ENCODE measurements at regions not wholly inside any gene's neighbourhood (a gene's known extent, or its start where the extent isn't known, plus 50 kb on each side); places are given as distances from the start of the nearest gene placed in this dataset.

DNA sequence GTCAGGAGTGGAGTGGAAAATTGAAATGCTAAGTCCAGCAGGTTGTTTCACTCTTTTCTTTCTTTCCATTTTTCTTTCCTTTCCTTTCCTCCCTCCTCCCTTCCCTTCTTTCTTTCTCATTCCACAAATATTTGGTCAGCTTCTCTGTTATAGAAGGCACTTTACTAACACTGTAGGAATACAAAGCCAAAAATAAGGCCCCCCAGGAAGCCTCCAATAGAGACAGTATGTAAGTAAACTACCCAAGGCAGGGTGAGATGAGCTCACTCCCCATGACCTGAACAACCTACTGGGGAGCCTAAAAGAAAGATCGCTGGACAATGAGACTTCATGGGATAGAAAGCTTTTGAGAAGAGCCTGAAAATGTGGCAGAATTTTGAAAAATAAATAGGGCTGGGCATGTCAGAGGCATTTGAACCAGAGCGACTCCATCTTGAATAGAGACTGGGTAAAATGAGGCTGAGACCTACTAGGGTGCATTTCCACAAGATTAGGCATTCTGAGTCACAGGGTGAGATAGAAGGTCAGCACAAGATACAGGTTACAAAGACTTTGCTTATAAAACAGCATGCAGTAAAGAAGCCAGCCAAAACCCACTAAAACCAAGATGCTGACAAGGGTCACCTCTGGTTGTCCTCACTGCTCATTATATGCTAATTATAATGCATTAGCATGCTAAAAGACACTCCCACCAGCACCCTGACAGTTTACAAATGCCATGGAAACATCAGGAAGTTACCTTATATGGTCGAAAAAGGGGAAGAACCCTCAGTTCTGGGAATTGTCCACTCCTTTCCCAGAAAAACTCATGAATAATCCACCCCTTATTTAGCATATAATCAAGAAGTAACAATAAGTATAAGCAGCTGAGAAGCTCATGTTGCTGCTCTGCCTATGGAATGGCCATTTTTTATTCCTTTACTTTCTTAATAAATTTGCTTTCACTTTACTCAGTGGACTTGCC lies 158.9 kb upstream of the EGFLAM start:
- Histone ChIP-seq H2BK15ac (ENCODE audit: low read depth, low read length) (no peak overlapping the region), H3K18ac (ENCODE audit: low read depth, low read length) (no peak overlapping the region), H3K27me3 (ENCODE audit: control insufficient read depth, insufficient read depth, low read length) (peaks cover 6% of the 10 kb centered on the region), H3K36me3 (ENCODE audit: control insufficient read depth, insufficient read depth, low read length) (no peaks in the 10 kb centered on the region), H2BK120ac (ENCODE audit: low read depth, low read length) (no peak overlapping the region), H3K4me3 (ENCODE audit: insufficient read depth, low read depth, low read length) (no peak overlapping the region), H4K5ac (ENCODE audit: low read depth, low read length) (no peak overlapping the region), H3K9me3 (ENCODE audit: control insufficient read depth, insufficient read depth, low read length) (no peaks in the 10 kb centered on the region), H3K27ac (ENCODE audit: insufficient read depth, low read length) (no peak overlapping the region), H3K4ac (ENCODE audit: low read depth, low read length) (no peak overlapping the region), H4K20me1 (ENCODE audit: insufficient read depth, low read length) (no peaks in the 10 kb centered on the region), H3K4me1 (ENCODE audit: control insufficient read depth, insufficient read depth, low read length) (no peaks in the 10 kb centered on the region), H3K56ac (ENCODE audit: extremely low read depth, insufficient read depth, low read length) (no peak overlapping the region), H3K9ac (ENCODE audit: low read depth, low read length) (no peak overlapping the region), H2BK5ac (ENCODE audit: low read depth, low read length, poor library complexity, severe bottlenecking) (no peak overlapping the region), H3K4me2 (ENCODE audit: low read depth, low read length) (no peak overlapping the region), H3K23ac (ENCODE audit: low read depth, low read length) (no peak overlapping the region), H2AK5ac (ENCODE audit: low read depth, low read length) (no peak overlapping the region), H3K9me1 (ENCODE audit: insufficient read depth, low read length) (no peaks in the 10 kb centered on the region), H2AFZ (replicated peaks; ENCODE audit: low read length, poor library complexity) (no peak overlapping the region), H4K8ac (ENCODE audit: low read depth in 2 of 2, low read length in 2 of 2) (no peak overlapping the region), H2AK9ac (replicated peaks; ENCODE audit: low read depth, low read length, poor library complexity) (no peak overlapping the region), H4K91ac (ENCODE audit: insufficient read depth, low read depth, low read length) (no peak overlapping the region), H3K79me1 (ENCODE audit: low read depth in 1 of 2, low read length in 2 of 2) (no peaks in the 10 kb centered on the region), H2BK20ac (ENCODE audit: low read depth, low read length) (no peak overlapping the region), H3K14ac (replicated peaks; ENCODE audit: low read depth, low read length) (no peak overlapping the region)
- POLR2A ChIA-PET (ENCODE audit: unreplicated experiment): no interaction called here
- BruUV-seq (replicated peaks): no TSS peak
- DNase-seq: no peak
- in situ Hi-C loops (cut with MboI; ENCODE audit: low sequenced_read_pairs): no loop called here
- CTCF ChIA-PET: interaction anchor here (0.7 kb wide), 1 partner anchor 35 kb away, joined by 4 read pairs; no protein-coding TSS in a partner anchor
- no peak for ATAC-seq (ENCODE audit: low read depth)
- intact Hi-C loops (cut with micrococcal nuclease): no loop called here
- TF ChIP-seq RCOR1 (IDR thresholded peaks at IDR 0.05; ENCODE audit: insufficient replicate concordance, low read length) (no peak), RFX5 (IDR thresholded peaks at IDR 0.05; ENCODE audit: low read depth, low read length) (no peak), NFE2L2 (IDR thresholded peaks at IDR 0.05; ENCODE audit: low read depth, low read length) (no peak), MXI1 (IDR thresholded peaks at IDR 0.05; ENCODE audit: borderline replicate concordance, low read depth, low read length) (no peak), SMC3 (IDR thresholded peaks at IDR 0.05; ENCODE audit: low read depth, low read length) (no peak)
- TF ChIP-seq, protein P1, sequence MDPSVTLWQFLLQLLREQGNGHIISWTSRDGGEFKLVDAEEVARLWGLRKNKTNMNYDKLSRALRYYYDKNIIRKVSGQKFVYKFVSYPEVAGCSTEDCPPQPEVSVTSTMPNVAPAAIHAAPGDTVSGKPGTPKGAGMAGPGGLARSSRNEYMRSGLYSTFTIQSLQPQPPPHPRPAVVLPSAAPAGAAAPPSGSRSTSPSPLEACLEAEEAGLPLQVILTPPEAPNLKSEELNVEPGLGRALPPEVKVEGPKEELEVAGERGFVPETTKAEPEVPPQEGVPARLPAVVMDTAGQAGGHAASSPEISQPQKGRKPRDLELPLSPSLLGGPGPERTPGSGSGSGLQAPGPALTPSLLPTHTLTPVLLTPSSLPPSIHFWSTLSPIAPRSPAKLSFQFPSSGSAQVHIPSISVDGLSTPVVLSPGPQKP (IDR thresholded peaks at IDR 0.05; ENCODE audit: borderline replicate concordance, low read depth, low read length): no peak
- TF ChIP-seq, protein P2, sequence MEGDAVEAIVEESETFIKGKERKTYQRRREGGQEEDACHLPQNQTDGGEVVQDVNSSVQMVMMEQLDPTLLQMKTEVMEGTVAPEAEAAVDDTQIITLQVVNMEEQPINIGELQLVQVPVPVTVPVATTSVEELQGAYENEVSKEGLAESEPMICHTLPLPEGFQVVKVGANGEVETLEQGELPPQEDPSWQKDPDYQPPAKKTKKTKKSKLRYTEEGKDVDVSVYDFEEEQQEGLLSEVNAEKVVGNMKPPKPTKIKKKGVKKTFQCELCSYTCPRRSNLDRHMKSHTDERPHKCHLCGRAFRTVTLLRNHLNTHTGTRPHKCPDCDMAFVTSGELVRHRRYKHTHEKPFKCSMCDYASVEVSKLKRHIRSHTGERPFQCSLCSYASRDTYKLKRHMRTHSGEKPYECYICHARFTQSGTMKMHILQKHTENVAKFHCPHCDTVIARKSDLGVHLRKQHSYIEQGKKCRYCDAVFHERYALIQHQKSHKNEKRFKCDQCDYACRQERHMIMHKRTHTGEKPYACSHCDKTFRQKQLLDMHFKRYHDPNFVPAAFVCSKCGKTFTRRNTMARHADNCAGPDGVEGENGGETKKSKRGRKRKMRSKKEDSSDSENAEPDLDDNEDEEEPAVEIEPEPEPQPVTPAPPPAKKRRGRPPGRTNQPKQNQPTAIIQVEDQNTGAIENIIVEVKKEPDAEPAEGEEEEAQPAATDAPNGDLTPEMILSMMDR (conservative IDR thresholded peaks at IDR 0.05; ENCODE audit: low read depth, low read length): no peak
- 85% methylated on average over 2 of the region's 3 CpGs; no CpG with 5 or more reads in 1 of the 2 experiments for WGBS, 2 experiments (ENCODE audit: extremely low coverage in 2 of 2, insufficient read length in 1 of 2)
- dilution Hi-C loops (cut with HindIII; ENCODE audit: low sequenced_read_pairs, unreplicated experiment): no loop called here
